Stomach (tissue), 8 donors: ENCODE measurements at regions not wholly inside any gene's neighbourhood (a gene's known extent, or its start where the extent isn't known, plus 50 kb on each side); places are given as distances from the start of the nearest gene placed in this dataset.

ENCODE experiments used
- DNase-seq, 2 donors: peaks; one replicate each; pipeline versions ENCODE4 v3.0.0 to v3.0.0-alpha.2; 2013 to 2019
- H3K27ac ChIP-seq, 5 donors: fragments of 200-600 bp in 4 of 5; sonication (generic) in 4 of 5; one replicate each; pipeline ENCODE4 v1.5.1; 2013 to 2019; ENCODE audit warnings: mild to moderate bottlenecking in 1 of 5, moderate library complexity in 1 of 5
- H3K27me3 ChIP-seq, 3 donors: fragments of 200-600 bp; sonication (generic); one replicate each; pipeline ENCODE4 v1.5.1; 2017 to 2019; ENCODE audit warnings: mixed run types in 1 of 3
- H3K36me3 ChIP-seq, 4 donors: fragments of 200-600 bp; sonication (generic); 1 replicate in 3 of 4; 2 replicates in 1 of 4; pipeline ENCODE4 v1.5.1; 2016 to 2019
- H3K4me1 ChIP-seq, 4 donors: fragments of 200-600 bp; sonication (generic); one replicate each; pipeline ENCODE4 v1.5.1; 2016 to 2019
- H3K4me3 ChIP-seq, 4 donors: fragments of 200-600 bp; sonication (generic) in 3 of 4; one replicate each; pipeline ENCODE4 v1.5.1; 2016 to 2019; ENCODE audit warnings: mild to moderate bottlenecking in 1 of 4
- H3K9me3 ChIP-seq, 4 donors: fragments of 200-600 bp; sonication (generic); one replicate each; pipeline ENCODE4 v1.5.1; 2016 to 2019
- EP300 ChIP-seq: sonication (generic); formaldehyde crosslinking; IDR thresholded peaks from one replicate; pipeline ENCODE4 v1.6.1; 2017; ENCODE audit warnings: antibody characterized with exemption
- POLR2A ChIP-seq, 4 donors: fragments of 450-650 bp; IDR thresholded peaks; one replicate each; pipeline ENCODE4 v1.6.1; 2016; ENCODE audit warnings: antibody characterized with exemption in 4 of 4, control low read depth in 2 of 4, mild to moderate bottlenecking in 1 of 4, moderate library complexity in 1 of 4
- POLR2AphosphoS5 ChIP-seq, 3 donors: sonication (generic); formaldehyde crosslinking; IDR thresholded peaks; one replicate each; pipeline ENCODE4 v1.6.1; 2016; ENCODE audit warnings: antibody characterized with exemption in 3 of 3
- WGBS, 5 donors: extraction: QIAGEN DNeasy Blood & Tissue Kit in 3 of 5; methylation state at CpG; one replicate each; pipeline versions ENCODE4 v1.1.5 to v1.1.7; 2013 to 2018; 5-methylcytosine and 5-hydroxymethylcytosine counted together
- intact Hi-C: fragments of 100-400 bp; cut with DNase I; formaldehyde crosslinking; loops from one replicate; pipeline ENCODE4 v1.15.1; 2023; ENCODE audit warnings: low total_unique reads
- TF ChIP-seq, protein P1 (sequence below), 7 experiments: fragments of 450-650 bp in 4 of 7; fragments of 200-600 bp in 3 of 7; sonication (generic) in 3 of 7; IDR thresholded peaks; one replicate each; pipeline ENCODE4 v1.5.1; 2016 to 2019; ENCODE audit warnings: antibody characterized with exemption in 7 of 7, control low read depth in 2 of 7, mild to moderate bottlenecking in 1 of 7
- donor health status: healthy with polysubstance abuse.
- donor health status: Bipolar disorder and iron deficiency.
- donor health status: healthy.

- no peaks in the 10 kb centered on the region for H3K4me1 ChIP-seq
- H3K27me3 ChIP-seq: no peaks in the 10 kb centered on the region
- DNase-seq: no peak
- 87 to 95% (median 90%) methylated on average over 1 of the region's 1 CpG for WGBS, 5 donors
- TF ChIP-seq POLR2AphosphoS5 (IDR thresholded peaks at IDR 0.05): no peak
- no peak for TF ChIP-seq EP300
- TF ChIP-seq, protein P1, sequence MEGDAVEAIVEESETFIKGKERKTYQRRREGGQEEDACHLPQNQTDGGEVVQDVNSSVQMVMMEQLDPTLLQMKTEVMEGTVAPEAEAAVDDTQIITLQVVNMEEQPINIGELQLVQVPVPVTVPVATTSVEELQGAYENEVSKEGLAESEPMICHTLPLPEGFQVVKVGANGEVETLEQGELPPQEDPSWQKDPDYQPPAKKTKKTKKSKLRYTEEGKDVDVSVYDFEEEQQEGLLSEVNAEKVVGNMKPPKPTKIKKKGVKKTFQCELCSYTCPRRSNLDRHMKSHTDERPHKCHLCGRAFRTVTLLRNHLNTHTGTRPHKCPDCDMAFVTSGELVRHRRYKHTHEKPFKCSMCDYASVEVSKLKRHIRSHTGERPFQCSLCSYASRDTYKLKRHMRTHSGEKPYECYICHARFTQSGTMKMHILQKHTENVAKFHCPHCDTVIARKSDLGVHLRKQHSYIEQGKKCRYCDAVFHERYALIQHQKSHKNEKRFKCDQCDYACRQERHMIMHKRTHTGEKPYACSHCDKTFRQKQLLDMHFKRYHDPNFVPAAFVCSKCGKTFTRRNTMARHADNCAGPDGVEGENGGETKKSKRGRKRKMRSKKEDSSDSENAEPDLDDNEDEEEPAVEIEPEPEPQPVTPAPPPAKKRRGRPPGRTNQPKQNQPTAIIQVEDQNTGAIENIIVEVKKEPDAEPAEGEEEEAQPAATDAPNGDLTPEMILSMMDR (IDR thresholded peaks at IDR 0.05): no peak
- TF ChIP-seq POLR2A (IDR thresholded peaks at IDR 0.05): no peak
- no peak overlapping the region for H3K27ac ChIP-seq
- H3K4me3 ChIP-seq: no peak overlapping the region
- H3K9me3 ChIP-seq: peaks cover 0 to 8% (median 0%) of the 10 kb centered on the region in 4 donors
- intact Hi-C loops: no loop called here
- H3K36me3 ChIP-seq: no peaks in the 10 kb centered on the region
Observed at GRCh38 chr6:67748521-67748920, 886.6 kb upstream of the ADGRB3 start.

GRCh38 chr6:67736816-67737215 is 898.3 kb upstream of the ADGRB3 start:
- intact Hi-C loops: no loop called here
- DNase-seq: no peak
- Histone ChIP-seq H3K9me3 (peaks cover 0 to 27% (median 2%) of the 10 kb centered on the region in 4 donors), H3K4me1 (no peaks in the 10 kb centered on the region), H3K27me3 (no peaks in the 10 kb centered on the region), H3K27ac (no peak overlapping the region), H3K36me3 (no peaks in the 10 kb centered on the region), H3K4me3 (no peak overlapping the region)
- TF ChIP-seq POLR2AphosphoS5 (IDR thresholded peaks at IDR 0.05) (no peak), EP300 (no peak), POLR2A (IDR thresholded peaks at IDR 0.05) (no peak)
- TF ChIP-seq, protein P1 (IDR thresholded peaks at IDR 0.05): no peak

- Histone ChIP-seq H3K27ac (no peak overlapping the region), H3K9me3 (peaks cover 0 to 27% (median 2%) of the 10 kb centered on the region in 4 donors), H3K36me3 (no peaks in the 10 kb centered on the region), H3K4me1 (no peaks in the 10 kb centered on the region), H3K27me3 (no peaks in the 10 kb centered on the region), H3K4me3 (no peak overlapping the region)
- TF ChIP-seq, protein P1 (IDR thresholded peaks at IDR 0.05): no peak
- TF ChIP-seq POLR2AphosphoS5 (IDR thresholded peaks at IDR 0.05) (no peak), POLR2A (IDR thresholded peaks at IDR 0.05) (no peak), EP300 (no peak)
- no peak for DNase-seq
- intact Hi-C loops: no loop called here
Observed at GRCh38 chr6:67736161-67736560, 898.9 kb upstream of the ADGRB3 start.

DNA sequence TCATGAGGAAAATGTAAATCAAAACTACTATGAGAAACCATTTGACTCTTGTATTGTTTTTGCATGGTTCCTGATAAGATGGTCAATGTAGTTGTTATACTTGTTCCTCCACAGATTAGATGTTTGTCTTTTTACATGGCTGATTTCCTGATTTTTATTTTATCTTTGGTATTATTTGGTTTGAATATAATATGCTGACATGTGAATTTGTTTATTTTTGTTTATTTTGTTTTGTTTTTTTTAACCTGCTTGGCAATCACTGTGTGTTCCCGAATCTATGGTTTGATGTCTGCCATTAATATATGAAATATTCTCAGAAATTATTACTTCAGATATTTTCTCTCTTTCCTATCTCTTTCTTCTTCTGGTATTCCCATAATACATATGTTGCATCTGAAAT is 899.5 kb upstream of the ADGRB3 start:
- no peak for TF ChIP-seq POLR2AphosphoS5 (IDR thresholded peaks at IDR 0.05)
- TF ChIP-seq EP300: no peak
- no peak for TF ChIP-seq POLR2A (IDR thresholded peaks at IDR 0.05)
- TF ChIP-seq, protein P1 (IDR thresholded peaks at IDR 0.05): no peak
- peaks cover 0 to 27% (median 2%) of the 10 kb centered on the region in 4 donors for H3K9me3 ChIP-seq
- H3K27ac ChIP-seq: no peak overlapping the region
- no peaks in the 10 kb centered on the region for H3K36me3 ChIP-seq
- no peaks in the 10 kb centered on the region for H3K4me1 ChIP-seq
- 73 to 83% (median 82%) methylated on average over 1 of the region's 1 CpG for WGBS, 5 donors
- intact Hi-C loops: no loop called here
- no peak for DNase-seq
- no peak overlapping the region for H3K4me3 ChIP-seq
- H3K27me3 ChIP-seq: no peaks in the 10 kb centered on the region
